A673 (cell line): ENCODE measurements at regions not wholly inside any gene's neighbourhood (a gene's known extent, or its start where the extent isn't known, plus 50 kb on each side); places are given as distances from the start of the nearest gene placed in this dataset.

Source experiments
- CTCF ChIP-seq: fragments of 300-800, 200-600 bp; sonication (generic); conservative IDR thresholded peaks from 2 replicates; pipeline ENCODE4 v1.5.1; 2017; ENCODE audit warnings: low read depth, mild to moderate bottlenecking, antibody characterized with exemption, low read length, moderate library complexity, mixed read lengths
- EZH2 ChIP-seq: fragments of 200-600 bp; sonication (generic); IDR thresholded peaks from 2 replicates; pipeline ENCODE4 v1.6.1; 2017; ENCODE audit warnings: borderline replicate concordance, low read depth, mild to moderate bottlenecking, mixed read lengths, antibody characterized with exemption, low read length; ENCODE audit not compliant: poor library complexity, severe bottlenecking

GRCh38 chr13:112185466-112185865 lies 118.5 kb downstream of the SOX1 start:
- TF ChIP-seq CTCF = no peak
- TF ChIP-seq EZH2 = no peak
